ENCODE measurements at regions not wholly inside any gene's neighbourhood (a gene's known extent, or its start where the extent isn't known, plus 50 kb on each side); places are given as distances from the start of the nearest gene placed in this dataset.

GRCh38 chr6:150672800-150673199, 73.1 kb downstream of the PLEKHG1 start:
- TF ChIP-seq CTCF (IDR thresholded peaks at IDR 0.05) (no peak), POLR2A (IDR thresholded peaks at IDR 0.05) (no peak)
